ENCODE measurements at regions not wholly inside any gene's neighbourhood (a gene's known extent, or its start where the extent isn't known, plus 50 kb on each side); places are given as distances from the start of the nearest gene placed in this dataset.
"Not testable (repeated sequence)": the region's sequence is repeated elsewhere in the genome, so short reads cannot be mapped to it uniquely, and the experiment has no call there.

DNA sequence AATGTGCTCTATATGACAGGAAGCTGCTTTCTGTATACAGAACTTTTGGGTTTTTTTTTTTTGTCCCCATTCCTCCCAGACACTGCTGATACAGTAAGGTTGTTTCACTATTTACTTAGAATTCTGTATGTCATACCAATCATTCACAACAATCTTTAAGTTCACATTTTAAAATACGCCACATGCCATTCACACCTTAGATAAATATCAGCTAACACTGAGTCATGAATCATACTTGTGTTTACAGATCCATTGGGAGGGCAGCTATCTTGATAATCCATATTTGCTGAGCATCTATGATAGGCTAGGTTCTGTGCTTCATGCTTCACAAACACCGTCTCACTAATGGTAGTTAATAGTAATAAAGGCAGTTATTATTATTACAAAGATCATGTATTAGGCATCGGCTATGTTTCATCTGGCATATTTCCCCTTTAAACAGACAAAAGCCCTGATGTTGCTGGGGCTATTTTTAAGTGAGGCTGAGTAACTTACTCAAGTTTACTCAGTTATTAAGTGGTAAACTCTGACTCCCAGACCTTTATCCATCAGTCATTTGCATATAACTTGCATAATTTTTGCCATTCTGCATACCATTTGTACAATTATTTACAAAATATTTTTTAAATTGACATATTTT lies 152.2 kb upstream of the HMHB1 start:
- no peak for DNase-seq

DNA sequence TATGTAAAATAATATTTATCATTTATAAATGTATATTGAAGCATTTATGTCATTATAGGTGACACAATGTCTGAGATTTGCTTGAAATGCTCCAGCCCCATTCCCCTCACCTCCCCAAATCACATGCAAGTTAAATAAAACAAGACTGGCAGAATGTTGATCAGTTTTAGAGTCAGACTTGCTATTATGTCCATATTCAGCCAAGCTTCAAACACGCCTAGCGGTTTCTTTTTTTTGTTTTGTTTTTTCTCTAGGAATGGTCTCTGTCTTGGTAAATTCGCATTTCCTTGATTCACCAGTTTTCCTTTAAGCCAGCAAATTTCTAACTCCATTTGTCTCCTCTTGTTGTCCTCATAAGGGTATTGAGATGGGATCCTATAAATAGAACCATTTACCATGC lies 153.0 kb upstream of the HMHB1 start:
- no peak for DNase-seq

DNA sequence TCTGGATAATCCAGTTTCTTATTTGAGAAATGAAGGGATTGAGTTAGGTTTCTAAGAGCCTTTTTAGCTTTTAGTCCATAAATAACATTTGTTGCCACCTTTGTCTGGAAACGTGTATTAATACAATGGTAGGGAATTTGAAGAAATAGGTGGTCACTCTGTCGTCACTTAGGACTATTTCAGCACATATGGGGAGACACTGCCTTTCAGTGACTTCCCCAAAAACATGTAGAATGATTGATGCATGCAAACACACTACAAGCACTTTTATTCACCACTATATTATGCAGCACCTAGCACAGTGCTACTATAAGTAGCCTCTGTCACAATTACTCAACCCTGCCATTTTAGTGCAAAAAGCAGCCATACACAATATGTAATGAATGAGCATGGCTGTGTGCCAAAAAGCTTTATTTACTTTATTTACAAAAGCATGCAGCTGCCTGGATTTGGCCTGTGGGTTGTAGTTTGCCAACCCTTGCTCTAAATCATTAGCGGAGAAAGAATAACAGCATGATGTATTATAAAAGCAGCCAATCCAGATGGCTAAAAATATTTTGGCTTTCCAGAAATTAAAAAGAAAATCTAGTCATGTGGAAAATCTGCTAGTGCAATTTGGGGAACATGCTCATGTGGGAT lies 154.2 kb upstream of the HMHB1 start:
- DNase-seq: no peak

DNA sequence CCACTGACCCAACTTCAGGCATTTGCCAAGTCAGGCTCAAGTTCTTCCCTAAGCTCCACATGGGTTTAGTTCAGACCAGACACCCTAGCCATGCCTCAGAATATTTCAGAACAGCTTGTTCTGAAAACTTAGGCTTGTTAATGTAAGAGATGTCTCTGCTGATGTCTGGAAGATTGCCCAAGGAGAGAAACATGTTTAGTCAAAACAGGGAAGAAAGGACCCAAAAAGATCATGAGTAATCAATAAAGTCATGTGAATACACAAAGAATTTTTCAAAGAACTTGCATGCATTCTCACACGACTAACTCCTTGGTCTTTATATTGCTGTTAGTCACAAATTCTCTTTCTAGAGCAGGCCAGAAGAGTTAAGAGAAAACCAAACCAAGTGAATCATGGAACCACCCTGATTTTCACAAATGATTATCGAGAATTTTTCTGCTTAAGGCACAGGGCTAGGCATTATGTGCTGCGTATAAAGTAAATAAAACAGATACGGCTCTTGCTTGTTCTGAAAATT lies 158.1 kb upstream of the HMHB1 start:
- no peak for DNase-seq

DNA sequence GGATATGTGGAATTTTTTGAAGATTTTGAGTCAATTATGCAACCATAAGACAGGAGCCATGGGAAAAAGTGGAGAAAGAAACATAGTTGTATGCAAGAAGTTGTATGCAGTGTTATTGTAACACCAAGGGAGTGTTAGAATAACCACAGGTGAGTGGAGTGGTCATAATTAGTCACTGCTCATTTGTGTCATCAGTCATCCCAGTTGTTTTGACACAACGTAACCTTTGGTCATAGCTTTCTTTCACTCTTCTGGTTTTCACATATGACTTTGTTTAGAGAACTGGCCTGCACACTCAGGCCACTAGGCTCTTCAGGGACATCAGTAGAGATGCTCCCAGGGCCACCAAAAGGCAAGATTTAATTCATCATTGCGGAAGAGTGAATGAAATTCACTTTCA lies 158.7 kb upstream of the HMHB1 start:
- no peak for DNase-seq

DNA sequence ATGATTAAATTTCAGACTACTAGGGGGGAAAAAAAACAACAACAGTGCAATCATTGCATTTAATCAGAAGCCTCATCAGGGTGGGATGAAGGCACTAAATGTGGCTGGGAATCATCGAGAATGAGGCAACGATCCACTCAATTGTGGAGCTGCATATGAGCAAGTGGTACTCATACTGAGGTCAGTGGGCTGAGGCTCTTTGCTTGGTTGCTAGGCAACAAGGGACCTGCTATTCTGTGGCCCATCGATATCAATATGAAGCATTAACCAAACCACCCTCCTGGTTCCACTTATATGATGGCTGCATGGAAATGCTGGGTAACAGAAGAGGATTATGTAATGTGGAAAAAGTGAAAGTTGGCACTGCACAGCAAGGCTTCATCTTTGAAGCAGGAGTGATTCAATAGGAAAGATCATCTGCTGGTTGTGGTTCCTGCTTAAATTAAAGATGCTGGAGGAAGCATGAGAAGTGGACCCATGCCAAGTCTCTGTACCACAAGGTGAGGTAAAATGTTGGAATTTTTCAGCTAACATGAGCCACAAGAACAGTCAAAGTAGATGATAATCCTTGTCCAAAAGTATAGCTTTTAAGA lies 159.8 kb upstream of the HMHB1 start:
- no peak for DNase-seq

DNA sequence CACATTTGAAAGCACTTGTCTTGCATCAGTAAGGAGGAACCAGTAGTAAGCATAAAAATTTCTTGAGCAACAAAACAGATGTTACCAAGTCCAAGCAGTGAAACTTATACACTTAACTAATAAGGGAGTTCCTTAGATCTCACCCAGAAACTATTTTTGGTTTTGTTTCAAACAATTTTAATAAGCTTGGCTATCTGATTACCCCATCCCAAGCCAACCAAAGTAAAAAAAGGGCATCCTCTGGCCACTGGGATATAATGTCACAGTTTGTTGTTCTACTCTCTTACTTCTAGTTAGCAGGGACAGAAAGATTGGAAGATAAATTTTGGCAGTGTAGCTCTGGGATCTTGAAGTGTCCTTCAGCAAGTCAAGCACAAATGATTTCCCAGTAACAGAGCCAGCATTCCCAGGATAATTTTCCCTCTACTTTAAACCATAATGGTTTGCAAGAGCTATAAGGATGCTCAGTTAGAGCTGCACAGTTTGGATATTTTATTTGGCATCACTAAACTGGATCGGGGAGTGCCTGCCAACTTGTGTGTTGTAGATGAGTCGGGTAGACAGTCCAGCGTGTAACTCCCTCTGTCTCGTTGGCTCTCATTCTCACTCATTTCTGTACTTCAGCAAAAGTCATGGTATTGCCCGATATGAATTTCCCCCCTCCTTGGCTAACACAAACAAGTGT lies 161.9 kb upstream of the HMHB1 start:
- no peak for DNase-seq

DNA sequence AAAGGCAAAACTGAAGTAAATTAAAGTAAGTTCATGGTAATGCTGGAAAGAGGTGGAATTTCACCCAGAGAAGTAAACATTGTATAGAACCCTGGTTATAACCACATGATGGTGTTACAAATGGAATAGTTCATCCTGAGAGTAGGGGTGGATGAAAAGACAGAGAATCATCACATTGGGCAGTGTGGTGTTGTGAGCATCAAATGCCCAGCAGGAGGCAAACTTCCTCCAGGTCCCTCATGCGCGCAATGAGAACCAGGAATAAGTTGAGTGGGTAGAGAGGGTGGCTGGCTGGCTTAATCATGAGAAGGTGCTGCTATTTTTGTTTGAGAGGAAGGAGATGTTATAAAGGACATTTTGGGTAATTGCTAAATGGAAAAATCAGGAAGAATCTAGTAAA lies 163.3 kb upstream of the HMHB1 start:
- no peak for DNase-seq

DNA sequence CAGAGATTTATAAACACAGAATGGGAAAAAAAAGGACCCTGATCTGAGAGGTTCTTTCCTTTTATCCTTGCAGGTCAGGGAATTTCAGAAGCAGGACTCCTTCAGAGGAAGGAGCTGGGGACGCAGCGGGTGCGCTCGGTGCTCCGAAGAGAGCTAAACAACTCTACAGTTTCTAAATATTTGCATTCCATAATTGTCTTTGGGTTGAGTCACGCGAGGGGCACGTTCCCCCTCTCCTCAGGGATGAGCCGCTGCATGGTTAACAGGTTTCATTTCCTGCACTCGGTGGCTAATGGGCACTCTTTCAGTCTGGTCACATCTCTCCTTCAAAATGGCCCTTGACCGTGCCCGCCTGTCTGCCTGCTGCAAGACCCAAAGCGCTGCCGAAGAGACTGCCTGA lies 165.0 kb upstream of the HMHB1 start:
- no peak for DNase-seq

DNA sequence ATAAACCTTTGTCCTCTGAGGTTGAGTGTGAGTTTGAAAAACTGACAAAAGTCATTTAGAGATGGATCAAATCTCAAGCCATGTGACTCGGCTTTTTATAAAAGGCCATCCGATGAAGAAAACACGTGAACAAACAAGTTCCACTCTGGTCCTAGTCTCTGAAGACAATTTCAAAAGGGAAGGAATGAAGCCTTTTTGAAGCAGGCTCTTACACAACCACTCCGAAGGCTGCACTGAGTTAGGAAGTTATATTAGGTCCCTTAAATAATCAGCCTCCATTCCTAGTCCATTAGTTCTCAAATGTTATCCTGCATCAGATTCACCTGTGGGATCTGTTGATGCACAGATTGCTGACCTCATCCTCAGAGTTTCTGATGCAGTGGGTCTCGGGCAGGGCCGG lies 166.6 kb upstream of the HMHB1 start:
- no peak for DNase-seq

DNA sequence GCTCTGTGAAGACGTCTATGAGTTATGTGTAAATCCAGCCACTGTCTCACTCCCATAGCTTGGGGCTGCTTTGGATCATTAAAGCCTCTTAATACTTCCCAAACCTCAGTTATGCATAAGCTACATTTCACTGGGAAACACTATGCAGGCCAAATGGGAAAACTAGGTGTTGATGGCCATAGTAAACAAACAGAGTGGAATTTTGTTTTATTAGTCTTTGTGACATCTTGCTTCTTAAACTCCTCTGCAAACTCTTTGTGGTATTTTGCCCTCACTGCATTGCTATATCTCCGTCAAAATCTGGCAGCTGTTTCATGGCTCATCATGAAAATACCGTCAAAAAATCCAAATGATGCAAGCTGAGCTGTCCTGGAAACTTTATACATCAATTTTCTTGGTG lies 167.2 kb upstream of the HMHB1 start:
- DNase-seq: no peak

DNA sequence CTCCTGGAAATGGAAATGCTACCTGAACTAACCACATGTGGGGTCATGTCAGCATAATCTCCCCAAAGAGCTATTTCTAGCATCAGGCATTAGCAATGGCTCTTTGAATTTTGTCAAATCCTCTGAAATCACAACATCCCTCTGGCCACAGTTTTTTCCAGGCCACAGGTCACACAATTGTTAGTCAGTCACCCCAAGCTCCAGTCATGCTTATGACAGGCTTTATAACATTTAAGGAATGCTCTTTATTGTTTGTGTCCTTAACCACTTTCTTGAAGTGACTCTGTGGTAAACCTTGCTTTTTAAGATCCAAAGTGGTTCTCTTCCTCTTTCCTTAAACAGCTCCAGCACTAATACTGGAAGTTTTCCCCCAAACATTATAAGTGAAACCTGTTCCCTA lies 169.2 kb upstream of the HMHB1 start:
- DNase-seq: no peak

DNA sequence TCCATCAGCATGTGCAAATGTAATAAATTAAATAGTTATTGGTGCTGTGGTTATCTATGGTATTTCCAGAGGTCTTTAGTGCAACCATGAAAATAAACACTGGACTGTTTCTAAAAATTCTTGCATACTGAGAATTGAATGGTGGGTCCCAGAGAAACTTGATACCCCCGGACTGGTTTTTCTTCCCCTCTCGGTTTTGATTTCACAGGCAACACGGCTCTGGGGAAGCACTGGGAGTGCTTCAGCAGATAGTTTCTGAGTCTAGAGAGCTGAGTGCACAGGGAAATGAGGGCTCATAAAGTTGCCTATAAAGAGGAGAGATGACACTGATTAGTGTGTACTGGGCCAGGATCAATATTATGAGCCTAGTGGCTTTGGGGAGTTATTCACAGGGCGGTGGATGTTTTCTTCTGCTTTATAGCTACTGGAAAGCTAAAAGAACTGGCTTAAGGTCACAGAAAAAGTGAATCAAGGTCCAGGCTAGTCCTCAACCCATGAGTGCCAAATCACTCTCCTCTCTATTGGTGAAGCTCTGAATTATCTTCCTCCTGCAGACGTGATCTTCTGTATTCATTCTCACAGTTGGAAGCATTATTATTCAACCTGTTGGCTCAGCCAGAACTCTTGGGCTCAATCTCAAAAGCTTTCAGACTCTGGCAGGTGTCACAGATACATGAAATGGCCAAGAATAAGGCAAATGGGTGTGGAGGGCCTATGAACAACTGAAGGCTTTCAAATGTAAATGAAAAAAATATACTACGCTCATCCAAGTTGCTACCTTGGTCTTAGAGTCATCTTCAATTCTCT lies 170.2 kb upstream of the HMHB1 start:
- no peak for DNase-seq

DNA sequence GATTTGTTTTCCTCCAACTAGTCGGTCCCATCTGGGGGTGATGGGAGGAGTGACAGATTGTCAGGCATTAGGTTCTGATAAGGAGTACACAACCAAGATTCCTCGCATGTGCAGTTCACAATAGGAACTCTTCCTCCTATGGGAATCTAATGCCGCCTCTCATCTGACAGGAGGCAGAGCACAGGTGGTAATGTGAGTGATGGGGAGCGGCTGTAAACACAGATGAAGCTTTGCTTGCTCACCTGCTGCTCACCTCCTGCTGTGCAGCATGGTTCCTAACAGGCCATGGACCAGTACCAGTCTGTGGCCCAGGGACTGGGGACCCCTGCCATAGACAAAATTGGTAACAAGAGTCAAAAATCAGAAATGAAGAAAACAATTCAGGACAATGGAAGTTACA lies 173.3 kb upstream of the HMHB1 start:
- no peak for DNase-seq

DNA sequence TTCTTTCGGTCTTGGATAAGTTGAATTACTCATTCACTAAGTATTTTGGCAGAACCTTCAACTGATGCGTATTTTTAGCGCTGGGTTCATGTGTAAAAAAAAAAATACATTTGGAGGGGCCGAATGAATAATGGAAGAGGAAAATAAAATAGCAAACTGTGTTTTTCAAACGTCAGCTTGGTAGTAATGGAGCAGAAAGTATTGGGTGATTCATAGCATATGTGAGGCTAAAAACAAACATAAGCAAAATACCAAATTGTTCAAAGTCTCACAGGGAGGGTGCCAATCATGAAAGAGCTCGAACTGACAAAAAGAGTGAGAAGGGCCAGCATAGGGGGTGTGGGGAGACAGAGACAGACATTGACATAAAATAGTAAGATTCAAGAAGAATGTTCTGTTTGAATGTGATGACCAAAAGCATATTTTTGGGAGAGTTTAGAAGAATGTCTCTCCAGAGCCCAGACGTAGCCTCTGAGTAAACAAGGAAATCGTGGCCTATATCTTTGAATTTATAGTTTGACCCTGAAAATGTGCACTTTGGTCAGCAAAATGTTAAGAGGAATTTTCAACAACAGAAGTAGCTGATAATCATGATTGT lies 174.9 kb upstream of the HMHB1 start:
- DNase-seq: no peak

DNA sequence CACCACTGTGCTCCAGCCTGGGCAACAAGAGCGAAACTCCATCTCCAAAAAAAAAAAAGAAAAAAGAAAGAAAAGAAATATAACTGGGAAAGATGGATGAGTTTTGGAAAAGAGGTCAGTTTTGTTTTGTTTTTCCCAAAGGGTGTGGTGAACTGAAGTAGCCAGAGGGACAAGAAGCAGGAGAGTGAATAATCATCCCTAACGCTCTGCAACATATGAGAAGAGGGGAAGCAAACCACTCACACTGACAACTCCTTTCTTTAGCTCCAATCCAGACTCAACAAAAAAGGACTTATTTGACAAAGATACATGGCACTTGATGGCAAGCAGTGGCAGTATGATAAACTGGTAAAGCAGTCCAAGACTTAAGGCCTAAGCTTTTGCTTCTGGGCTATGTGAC lies 176.1 kb upstream of the HMHB1 start:
- no peak for DNase-seq

DNA sequence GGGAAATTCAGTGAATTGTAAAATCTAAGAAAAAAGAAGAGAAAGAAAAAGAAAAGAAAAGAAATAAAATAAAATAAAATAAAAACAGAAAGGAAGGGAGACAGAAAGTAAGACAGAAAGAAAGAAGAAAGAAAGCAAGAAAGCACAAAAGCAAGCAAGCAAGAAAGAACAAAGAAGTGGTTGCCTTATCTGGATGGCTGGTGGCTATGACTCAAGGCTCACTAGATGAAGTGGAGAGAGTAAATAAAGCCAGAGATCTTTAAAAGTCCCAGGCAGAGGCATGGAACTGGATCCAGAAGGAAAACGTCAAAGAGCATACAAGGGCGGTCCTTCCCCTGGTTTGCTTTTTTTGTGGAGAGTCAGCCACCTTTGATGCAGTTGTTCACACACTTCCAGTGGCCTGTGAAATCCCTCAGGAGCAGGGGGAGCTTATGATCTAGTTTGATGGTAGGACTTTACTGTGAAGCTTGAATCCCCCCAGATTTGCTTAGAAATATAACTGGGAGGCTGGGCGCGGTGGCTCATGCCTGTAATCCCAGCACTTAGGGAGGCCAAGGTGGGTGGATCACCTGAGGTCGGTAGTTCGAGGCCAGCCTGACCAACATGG lies 176.7 kb upstream of the HMHB1 start:
- no peak for DNase-seq

DNA sequence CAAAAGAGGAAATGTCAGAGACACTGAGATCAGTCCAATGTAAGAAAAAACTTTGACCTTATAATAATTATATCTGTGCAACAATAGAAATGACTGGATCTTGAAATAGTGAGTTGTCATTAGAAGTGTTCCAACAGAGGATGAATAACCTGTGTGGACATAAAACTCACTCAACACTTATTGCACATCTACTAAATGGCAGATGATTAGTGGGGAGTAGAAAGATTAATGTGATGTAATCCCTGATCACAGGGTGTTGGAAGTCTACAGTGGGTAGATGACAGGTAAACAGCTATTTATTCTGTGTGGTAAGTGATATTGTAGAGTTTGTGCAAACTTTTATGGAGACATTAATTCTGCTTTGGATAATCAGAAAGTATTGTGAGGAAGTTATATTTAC lies 177.3 kb upstream of the HMHB1 start:
- no peak for DNase-seq

DNA sequence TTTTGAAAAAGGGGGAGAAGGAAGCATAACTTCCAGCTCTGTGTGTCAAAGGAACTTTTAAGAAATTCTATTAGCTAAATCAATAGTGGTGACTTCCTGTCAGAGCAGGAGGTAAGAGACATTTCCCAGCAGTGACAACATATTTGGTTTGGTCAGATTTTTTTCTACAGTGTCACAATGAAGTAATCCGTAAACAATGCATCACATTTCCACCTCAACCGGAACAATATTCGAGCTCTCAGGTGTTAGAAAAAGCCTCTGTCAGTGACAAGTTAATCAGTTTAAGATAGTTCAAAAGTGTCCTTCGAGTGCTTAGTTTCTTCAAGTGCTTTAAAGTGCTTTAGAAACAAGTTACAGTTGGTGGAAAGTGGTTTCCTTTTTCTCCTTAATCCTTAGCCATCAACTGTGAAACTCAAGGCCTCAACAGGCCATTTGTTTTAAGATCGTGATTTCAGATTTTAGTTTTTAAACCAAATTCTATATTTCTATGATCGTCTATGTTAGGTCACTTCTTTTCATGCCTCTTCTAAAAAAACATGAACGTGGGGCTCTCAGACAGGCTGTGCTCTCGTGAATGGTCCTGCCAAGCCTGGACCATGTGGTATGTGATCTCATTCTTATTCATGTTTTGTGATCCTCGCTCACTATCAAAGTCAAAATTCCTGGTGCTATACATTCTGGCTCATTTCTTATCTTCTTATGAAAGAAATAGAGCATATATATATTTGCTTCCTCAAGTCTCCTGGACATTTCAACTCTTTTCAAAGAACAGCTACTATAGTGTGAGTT lies 181.9 kb upstream of the HMHB1 start:
- DNase-seq: no peak

DNA sequence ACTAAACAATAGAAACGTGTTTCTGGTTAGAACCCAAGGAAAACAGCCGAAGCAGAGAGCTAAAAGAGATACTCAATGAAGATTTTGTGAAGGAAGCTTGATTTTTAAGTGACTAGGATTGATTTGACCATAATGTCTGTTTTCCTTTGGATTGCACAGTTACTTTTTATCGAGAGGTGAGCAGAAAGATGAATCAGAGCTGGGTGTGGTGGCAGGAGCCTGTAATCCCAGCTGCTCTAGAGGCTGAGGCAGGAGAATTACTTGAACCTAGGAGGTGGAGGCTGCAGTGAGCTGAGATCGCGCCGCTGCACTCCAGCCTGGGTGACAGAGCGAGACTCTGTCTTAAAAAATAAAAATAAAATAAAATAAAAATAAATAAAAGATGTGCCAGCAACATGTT lies 186.9 kb upstream of the HMHB1 start:
- DNase-seq: not testable (repeated sequence)

DNA sequence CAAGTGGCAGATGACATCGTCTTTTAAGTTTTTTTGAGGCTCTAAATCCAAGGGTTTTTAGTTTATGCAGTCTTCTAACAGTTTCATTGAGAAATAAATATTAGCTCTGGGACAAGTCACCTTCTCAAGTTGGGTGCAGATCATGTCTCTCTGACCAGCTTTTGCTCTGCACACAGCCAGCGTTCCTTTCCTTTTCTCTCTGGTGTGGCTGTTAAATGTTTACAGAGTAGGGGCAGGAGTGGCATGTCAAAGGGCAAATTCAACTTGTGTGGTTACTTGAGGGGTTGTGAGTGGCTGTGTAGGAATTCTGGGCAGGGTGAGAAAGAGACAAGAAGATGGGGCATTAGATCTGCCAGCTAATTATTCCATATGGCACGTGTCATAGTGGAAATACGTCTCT lies 187.5 kb upstream of the HMHB1 start:
- no peak for DNase-seq
